GM23338 (cell line): ENCODE measurements at regions not wholly inside any gene's neighbourhood (a gene's known extent, or its start where the extent isn't known, plus 50 kb on each side); places are given as distances from the start of the nearest gene placed in this dataset.

Experiments
- CREB1 ChIP-seq: fragments of 250-450 bp; sonication (Bioruptor Pico); IDR thresholded peaks from 2 replicates; pipeline ENCODE4 v1.5.0; 2020; ENCODE audit warnings: low read depth, mild to moderate bottlenecking, moderate library complexity
- EZH2 ChIP-seq: fragments of 200-600 bp; sonication (generic); IDR thresholded peaks from one replicate; pipeline ENCODE4 v1.8.0; 2017; ENCODE audit warnings: antibody characterized with exemption, mild to moderate bottlenecking, low read depth; ENCODE audit not compliant: unreplicated experiment
- EZH2phosphoT487 ChIP-seq: fragments of 200-600 bp; sonication (generic); IDR thresholded peaks from one replicate; pipeline ENCODE4 v1.8.1; 2018; ENCODE audit warnings: antibody characterized with exemption; ENCODE audit not compliant: unreplicated experiment
- POLR2AphosphoS5 ChIP-seq: IDR thresholded peaks from 2 replicates; pipeline ENCODE4 v1.6.1; 2016; ENCODE audit warnings: antibody characterized with exemption, low read depth
- ZNF331 ChIP-seq: fragments of 250-450 bp; sonication (Bioruptor Pico); IDR thresholded peaks from 2 replicates; pipeline ENCODE4 v1.5.0; 2020; ENCODE audit warnings: low read depth, mild to moderate bottlenecking, moderate library complexity
- TF ChIP-seq, protein P1 (sequence below), 2 experiments: fragments of 200-600 bp in 1 of 2; sonication (generic) in 1 of 2; conservative IDR thresholded peaks; 2 replicates each; pipeline versions ENCODE4 v1.5.1 to v1.6.1; 2016 to 2017; ENCODE audit warnings: antibody characterized with exemption in 2 of 2, low read depth in 2 of 2, mild to moderate bottlenecking in 2 of 2, moderate library complexity in 1 of 2
- TF ChIP-seq, protein P2 (sequence below): IDR thresholded peaks from one replicate; pipeline ENCODE4 v1.6.1; 2018; ENCODE audit warnings: antibody characterized with exemption; ENCODE audit not compliant: unreplicated experiment
- TF ChIP-seq, protein P3 (sequence below): fragments of 250-450 bp; sonication (Bioruptor Pico); IDR thresholded peaks from 2 replicates; pipeline ENCODE4 v1.5.0; 2020; ENCODE audit warnings: mild to moderate bottlenecking, moderate library complexity
- TF ChIP-seq, protein P4 (sequence below): IDR thresholded peaks from 2 replicates; pipeline ENCODE4 v1.6.1; 2016; ENCODE audit warnings: antibody characterized with exemption

DNA sequence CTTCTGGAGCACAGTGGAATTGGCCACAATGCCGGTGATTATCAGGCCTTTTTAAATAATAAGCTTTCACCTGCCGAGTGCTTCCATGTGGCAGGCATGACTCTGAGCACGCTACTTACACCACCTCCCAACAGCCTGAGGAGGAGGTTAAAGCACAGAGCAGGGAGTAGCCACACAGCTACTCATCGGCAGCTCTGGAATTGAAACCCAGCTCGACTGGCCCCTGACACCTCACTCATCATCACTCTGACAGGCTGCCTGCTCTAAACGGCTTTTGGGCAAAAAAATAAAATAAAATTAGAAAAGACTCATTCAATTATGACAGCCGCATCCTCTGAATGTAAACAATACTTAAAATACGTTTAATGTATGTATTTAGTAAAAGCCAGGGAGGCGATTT, 326.4 kb upstream of the NOCT start:
- no peak for TF ChIP-seq EZH2
- TF ChIP-seq POLR2AphosphoS5, result no peak
- TF ChIP-seq, protein P1, sequence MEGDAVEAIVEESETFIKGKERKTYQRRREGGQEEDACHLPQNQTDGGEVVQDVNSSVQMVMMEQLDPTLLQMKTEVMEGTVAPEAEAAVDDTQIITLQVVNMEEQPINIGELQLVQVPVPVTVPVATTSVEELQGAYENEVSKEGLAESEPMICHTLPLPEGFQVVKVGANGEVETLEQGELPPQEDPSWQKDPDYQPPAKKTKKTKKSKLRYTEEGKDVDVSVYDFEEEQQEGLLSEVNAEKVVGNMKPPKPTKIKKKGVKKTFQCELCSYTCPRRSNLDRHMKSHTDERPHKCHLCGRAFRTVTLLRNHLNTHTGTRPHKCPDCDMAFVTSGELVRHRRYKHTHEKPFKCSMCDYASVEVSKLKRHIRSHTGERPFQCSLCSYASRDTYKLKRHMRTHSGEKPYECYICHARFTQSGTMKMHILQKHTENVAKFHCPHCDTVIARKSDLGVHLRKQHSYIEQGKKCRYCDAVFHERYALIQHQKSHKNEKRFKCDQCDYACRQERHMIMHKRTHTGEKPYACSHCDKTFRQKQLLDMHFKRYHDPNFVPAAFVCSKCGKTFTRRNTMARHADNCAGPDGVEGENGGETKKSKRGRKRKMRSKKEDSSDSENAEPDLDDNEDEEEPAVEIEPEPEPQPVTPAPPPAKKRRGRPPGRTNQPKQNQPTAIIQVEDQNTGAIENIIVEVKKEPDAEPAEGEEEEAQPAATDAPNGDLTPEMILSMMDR (conservative IDR thresholded peaks at IDR 0.05; ENCODE audit: low read depth in 2 of 2), result no peak
- TF ChIP-seq, protein P2, sequence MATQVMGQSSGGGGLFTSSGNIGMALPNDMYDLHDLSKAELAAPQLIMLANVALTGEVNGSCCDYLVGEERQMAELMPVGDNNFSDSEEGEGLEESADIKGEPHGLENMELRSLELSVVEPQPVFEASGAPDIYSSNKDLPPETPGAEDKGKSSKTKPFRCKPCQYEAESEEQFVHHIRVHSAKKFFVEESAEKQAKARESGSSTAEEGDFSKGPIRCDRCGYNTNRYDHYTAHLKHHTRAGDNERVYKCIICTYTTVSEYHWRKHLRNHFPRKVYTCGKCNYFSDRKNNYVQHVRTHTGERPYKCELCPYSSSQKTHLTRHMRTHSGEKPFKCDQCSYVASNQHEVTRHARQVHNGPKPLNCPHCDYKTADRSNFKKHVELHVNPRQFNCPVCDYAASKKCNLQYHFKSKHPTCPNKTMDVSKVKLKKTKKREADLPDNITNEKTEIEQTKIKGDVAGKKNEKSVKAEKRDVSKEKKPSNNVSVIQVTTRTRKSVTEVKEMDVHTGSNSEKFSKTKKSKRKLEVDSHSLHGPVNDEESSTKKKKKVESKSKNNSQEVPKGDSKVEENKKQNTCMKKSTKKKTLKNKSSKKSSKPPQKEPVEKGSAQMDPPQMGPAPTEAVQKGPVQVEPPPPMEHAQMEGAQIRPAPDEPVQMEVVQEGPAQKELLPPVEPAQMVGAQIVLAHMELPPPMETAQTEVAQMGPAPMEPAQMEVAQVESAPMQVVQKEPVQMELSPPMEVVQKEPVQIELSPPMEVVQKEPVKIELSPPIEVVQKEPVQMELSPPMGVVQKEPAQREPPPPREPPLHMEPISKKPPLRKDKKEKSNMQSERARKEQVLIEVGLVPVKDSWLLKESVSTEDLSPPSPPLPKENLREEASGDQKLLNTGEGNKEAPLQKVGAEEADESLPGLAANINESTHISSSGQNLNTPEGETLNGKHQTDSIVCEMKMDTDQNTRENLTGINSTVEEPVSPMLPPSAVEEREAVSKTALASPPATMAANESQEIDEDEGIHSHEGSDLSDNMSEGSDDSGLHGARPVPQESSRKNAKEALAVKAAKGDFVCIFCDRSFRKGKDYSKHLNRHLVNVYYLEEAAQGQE, result no peak
- TF ChIP-seq, protein P3, sequence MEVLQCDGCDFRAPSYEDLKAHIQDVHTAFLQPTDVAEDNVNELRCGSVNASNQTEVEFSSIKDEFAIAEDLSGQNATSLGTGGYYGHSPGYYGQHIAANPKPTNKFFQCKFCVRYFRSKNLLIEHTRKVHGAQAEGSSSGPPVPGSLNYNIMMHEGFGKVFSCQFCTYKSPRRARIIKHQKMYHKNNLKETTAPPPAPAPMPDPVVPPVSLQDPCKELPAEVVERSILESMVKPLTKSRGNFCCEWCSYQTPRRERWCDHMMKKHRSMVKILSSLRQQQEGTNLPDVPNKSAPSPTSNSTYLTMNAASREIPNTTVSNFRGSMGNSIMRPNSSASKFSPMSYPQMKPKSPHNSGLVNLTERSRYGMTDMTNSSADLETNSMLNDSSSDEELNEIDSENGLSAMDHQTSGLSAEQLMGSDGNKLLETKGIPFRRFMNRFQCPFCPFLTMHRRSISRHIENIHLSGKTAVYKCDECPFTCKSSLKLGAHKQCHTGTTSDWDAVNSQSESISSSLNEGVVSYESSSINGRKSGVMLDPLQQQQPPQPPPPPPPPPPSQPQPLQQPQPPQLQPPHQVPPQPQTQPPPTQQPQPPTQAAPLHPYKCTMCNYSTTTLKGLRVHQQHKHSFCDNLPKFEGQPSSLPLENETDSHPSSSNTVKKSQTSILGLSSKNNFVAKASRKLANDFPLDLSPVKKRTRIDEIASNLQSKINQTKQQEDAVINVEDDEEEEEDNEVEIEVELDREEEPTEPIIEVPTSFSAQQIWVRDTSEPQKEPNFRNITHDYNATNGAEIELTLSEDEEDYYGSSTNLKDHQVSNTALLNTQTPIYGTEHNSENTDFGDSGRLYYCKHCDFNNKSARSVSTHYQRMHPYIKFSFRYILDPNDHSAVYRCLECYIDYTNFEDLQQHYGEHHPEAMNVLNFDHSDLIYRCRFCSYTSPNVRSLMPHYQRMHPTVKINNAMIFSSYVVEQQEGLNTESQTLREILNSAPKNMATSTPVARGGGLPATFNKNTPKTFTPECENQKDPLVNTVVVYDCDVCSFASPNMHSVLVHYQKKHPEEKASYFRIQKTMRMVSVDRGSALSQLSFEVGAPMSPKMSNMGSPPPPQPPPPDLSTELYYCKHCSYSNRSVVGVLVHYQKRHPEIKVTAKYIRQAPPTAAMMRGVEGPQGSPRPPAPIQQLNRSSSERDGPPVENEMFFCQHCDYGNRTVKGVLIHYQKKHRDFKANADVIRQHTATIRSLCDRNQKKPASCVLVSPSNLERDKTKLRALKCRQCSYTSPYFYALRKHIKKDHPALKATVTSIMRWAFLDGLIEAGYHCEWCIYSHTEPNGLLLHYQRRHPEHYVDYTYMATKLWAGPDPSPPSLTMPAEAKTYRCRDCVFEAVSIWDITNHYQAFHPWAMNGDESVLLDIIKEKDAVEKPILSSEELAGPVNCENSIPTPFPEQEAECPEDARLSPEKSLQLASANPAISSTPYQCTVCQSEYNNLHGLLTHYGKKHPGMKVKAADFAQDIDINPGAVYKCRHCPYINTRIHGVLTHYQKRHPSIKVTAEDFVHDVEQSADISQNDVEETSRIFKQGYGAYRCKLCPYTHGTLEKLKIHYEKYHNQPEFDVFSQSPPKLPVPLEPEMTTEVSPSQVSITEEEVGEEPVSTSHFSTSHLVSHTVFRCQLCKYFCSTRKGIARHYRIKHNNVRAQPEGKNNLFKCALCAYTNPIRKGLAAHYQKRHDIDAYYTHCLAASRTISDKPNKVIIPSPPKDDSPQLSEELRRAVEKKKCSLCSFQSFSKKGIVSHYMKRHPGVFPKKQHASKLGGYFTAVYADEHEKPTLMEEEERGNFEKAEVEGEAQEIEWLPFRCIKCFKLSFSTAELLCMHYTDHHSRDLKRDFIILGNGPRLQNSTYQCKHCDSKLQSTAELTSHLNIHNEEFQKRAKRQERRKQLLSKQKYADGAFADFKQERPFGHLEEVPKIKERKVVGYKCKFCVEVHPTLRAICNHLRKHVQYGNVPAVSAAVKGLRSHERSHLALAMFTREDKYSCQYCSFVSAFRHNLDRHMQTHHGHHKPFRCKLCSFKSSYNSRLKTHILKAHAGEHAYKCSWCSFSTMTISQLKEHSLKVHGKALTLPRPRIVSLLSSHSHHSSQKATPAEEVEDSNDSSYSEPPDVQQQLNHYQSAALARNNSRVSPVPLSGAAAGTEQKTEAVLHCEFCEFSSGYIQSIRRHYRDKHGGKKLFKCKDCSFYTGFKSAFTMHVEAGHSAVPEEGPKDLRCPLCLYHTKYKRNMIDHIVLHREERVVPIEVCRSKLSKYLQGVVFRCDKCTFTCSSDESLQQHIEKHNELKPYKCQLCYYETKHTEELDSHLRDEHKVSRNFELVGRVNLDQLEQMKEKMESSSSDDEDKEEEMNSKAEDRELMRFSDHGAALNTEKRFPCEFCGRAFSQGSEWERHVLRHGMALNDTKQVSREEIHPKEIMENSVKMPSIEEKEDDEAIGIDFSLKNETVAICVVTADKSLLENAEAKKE (CRISPR knock-in tag), result no peak
- no peak for TF ChIP-seq CREB1 (CRISPR knock-in tag)
- TF ChIP-seq, protein P4, sequence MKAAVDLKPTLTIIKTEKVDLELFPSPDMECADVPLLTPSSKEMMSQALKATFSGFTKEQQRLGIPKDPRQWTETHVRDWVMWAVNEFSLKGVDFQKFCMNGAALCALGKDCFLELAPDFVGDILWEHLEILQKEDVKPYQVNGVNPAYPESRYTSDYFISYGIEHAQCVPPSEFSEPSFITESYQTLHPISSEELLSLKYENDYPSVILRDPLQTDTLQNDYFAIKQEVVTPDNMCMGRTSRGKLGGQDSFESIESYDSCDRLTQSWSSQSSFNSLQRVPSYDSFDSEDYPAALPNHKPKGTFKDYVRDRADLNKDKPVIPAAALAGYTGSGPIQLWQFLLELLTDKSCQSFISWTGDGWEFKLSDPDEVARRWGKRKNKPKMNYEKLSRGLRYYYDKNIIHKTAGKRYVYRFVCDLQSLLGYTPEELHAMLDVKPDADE, result no peak
- no peak for TF ChIP-seq ZNF331 (CRISPR knock-in tag)
- TF ChIP-seq EZH2phosphoT487, result no peak
